Breast epithelium (tissue), 3 donors: ENCODE measurements at regions not wholly inside any gene's neighbourhood (a gene's known extent, or its start where the extent isn't known, plus 50 kb on each side); places are given as distances from the start of the nearest gene placed in this dataset.

Experiments
- CTCF ChIP-seq, 3 donors: fragments of 450-650 bp; IDR thresholded peaks; one replicate each; pipeline ENCODE4 v1.5.1; 2016 to 2017; ENCODE audit warnings: antibody characterized with exemption in 3 of 3, mild to moderate bottlenecking in 3 of 3, moderate library complexity in 3 of 3
- POLR2A ChIP-seq: fragments of 450-650 bp; IDR thresholded peaks from one replicate; pipeline ENCODE4 v1.6.1; 2016; ENCODE audit warnings: antibody characterized with exemption, mild to moderate bottlenecking, moderate library complexity

DNA sequence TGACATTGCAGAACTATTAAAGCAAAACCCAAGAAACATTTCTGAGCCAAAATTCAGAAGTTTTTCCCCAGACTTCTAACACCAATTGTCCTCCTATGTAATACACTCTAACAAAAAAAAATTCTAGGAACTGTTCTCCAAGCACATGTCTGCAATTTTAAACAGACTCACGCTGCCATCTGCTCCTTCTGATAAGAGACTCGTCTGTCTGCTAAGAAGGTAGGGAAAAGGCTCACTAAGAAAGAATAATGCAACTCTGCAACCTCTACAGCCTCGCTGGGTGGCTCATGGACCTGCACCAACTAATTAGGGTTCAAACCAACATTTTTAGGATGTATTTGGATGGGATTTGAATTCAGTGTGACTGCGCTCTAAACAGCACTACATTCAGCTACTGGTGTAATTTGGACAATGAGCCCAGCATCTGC, 366.5 kb downstream of the DSC3 start:
- TF ChIP-seq POLR2A (no peak), CTCF (IDR thresholded peaks at IDR 0.05) (no peak)
